HG03460 (cell line): ENCODE measurements at regions not wholly inside any gene's neighbourhood (a gene's known extent, or its start where the extent isn't known, plus 50 kb on each side); places are given as distances from the start of the nearest gene placed in this dataset.

ENCODE experiments used
- ATAC-seq: cut with Tn5 transposase; IDR thresholded peaks from one replicate; pipeline ENCODE4 v1.9.1; 2021; ENCODE audit not compliant: unreplicated experiment

- ATAC-seq, result no peak
These were observed 152.4 kb downstream of the LRRC70 start for GRCh38 chr5:62731022-62731421.

- ATAC-seq, result no peak
These were observed 151.1 kb downstream of the LRRC70 start for GRCh38 chr5:62729675-62730074.

DNA sequence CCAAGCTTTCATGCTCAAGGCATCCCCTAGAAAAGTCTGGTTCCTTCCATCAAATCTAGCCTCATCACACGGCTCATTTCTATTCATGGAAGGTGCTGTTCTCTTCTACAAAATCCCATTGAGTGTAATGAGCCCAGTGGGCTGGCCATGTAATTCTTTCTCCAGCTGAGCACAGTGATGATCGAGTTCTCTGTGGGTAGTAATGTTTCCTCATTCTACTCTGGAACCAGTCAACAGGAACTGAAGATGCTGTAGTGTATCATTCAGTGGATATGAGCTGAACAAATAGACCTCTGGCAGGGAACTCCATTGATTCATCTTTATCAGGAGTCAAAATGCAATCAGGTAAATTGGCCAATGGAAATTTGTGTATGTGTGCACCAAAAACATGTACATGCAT is 149.2 kb downstream of the LRRC70 start:
- ATAC-seq, result no peak

GRCh38 chr5:62727184-62727583 is 148.6 kb downstream of the LRRC70 start:
- no peak for ATAC-seq

DNA sequence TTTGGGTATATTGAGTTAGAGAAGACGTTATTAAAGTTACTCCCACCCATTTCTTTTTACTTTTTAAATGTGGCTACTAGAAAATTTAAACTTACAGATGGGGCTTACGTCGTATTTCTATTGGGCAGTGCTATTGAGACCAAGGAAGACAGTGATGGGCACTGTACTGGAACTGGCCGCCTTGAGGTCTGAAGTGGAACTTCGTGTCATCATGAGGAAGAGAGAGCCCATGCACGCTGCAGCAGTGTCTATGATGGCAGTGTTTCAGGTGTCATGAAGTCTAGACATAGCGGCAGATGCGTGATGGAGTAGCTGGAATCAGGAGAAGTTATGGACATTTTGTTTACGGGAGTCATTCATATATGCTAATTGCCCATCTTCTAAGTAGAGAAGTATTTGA is 143.7 kb downstream of the LRRC70 start:
- ATAC-seq, result no peak

DNA sequence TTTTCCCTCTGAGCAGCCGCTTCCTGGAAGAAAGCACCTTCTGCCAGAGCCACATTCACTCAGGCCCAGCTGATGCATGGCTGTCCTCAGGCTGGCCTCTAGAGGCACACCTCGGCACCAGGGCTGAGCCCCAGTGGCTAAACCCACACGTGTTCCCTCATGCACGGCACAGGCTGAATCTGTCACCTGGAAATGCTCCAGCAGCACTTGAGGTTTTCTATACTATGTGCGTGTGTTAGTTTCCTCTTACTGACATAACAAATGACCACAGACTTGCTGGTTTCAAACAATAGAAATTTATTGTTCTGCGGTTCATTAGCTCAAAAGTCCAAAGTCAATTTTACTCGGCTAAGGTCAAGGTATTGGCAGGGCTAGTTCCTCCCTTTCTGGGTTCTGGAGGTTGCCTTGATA is 141.4 kb downstream of the LRRC70 start:
- peak; percentile 99 for ATAC-seq

GRCh38 chr5:62719061-62719720 is 140.6 kb downstream of the LRRC70 start:
- no peak for ATAC-seq

DNA sequence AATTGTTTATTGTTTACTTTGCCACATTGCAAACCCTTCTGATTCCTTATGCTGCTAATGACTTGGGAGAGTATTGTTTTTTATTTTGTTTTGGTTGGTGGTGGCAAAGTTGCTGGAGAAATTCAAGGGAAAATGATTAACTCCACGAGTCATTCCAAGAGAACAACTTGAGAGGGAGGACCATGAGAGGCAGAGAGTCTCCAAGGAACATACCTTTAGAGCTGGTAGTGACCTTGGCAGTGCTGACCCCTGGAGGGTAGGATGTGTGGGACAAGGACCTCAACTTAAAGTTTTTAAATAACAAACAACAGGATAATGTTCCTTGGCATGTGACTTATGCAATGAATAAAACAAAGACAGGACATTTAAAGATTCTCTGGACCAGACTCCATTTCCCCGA is 139.7 kb downstream of the LRRC70 start:
- no peak for ATAC-seq

- ATAC-seq, result no peak
These were observed 138.8 kb downstream of the LRRC70 start for GRCh38 chr5:62717301-62717933.

DNA sequence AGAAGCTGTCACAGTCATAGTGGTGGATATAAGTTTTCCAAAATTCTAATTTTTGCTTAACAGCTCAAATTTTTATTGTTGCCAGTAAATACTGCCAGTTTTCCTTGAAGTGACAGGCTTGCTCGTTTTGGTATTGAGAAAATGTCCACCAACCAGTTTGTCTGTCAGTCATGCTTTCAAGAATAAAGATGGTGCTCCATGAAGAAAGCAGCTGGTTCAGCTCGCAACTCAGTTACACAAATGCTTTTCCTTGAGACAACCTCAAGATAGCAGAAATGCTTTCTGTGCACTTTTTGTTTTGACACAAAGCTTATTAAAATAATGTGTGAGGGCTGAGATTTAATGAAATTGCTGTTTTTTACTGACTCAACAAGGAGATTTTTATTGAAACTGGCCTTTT is 135.7 kb downstream of the LRRC70 start:
- ATAC-seq, result no peak

- no peak for ATAC-seq
These were observed 130.1 kb downstream of the LRRC70 start for GRCh38 chr5:62708481-62709325.

DNA sequence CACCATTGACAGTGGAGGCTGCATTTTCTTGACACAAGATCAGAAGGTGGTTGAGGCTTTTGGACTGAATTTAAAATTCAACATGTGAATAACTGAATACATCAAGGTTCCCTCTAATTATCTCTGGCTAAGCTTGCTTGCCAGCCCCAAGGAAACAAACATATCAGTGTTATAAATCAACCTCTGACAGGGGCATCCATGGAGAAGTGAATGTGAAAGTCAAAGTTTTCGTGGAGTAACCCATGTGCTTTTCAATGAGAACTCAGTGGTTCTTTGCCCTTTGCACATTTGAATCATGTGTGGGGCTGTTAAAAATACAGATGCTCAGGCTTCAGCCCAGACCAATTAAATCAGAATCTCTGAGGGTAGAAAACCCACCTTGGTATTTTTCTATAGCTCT is 128.9 kb downstream of the LRRC70 start:
- ATAC-seq, result no peak

DNA sequence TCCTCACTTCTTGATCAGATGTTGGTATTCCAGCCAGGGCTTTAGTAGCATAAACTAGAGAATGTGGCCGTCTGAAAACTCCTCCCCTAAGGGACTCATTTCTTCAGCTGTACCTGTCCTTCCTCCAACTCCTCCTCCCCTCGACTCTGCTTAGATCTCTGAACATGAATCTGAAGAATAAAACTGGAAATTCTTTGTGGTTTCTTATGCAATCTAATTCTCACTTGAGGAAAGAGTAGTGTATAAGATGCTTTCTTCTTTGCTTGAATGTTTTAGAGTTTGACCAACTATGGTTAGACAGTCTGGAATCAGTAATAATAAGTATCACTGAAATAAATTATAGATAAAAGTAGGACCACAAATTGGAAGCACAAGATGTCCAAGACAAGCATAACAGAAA is 128.5 kb downstream of the LRRC70 start:
- no peak for ATAC-seq

- no peak for ATAC-seq
These were observed 126.4 kb downstream of the LRRC70 start for GRCh38 chr5:62705022-62705421.

DNA sequence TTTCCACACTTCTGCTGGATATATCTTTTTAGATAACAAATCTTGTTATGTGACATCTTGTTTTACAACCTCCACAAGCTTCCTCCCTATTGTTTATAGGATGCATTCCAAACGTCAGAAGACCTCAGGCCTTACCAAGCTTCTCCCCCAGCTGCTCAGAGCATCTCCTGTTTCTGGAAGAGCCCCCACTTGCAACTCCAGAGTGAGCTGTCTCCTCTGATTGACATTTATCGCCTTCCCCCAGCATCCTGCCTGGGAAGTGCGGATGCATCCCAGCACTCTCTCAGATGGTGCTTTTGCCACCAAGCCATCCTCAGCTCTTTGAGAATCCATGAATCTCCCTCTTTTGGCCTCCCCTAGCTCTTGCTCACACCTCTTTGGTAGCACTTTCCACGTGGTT is 123.5 kb downstream of the LRRC70 start:
- ATAC-seq, result no peak

- no peak for ATAC-seq
These were observed 122.4 kb downstream of the LRRC70 start for GRCh38 chr5:62701036-62701435.

GRCh38 chr5:62698756-62699155 is 120.1 kb downstream of the LRRC70 start:
- no peak for ATAC-seq

- no peak for ATAC-seq
These were observed 116.7 kb downstream of the LRRC70 start for GRCh38 chr5:62695274-62695673.

- no peak for ATAC-seq
These were observed 114.5 kb downstream of the LRRC70 start for GRCh38 chr5:62692946-62693713.

- ATAC-seq, result no peak
These were observed 113.3 kb downstream of the LRRC70 start for GRCh38 chr5:62691946-62692345.

- no peak for ATAC-seq
These were observed 111.8 kb downstream of the LRRC70 start for GRCh38 chr5:62690421-62690820.
